Esophagus muscularis mucosa (tissue), 4 donors: ENCODE measurements at regions not wholly inside any gene's neighbourhood (a gene's known extent, or its start where the extent isn't known, plus 50 kb on each side); places are given as distances from the start of the nearest gene placed in this dataset.

Source experiments
- EP300 ChIP-seq: sonication (generic); formaldehyde crosslinking; IDR thresholded peaks from one replicate; pipeline ENCODE4 v1.6.1; 2017; ENCODE audit warnings: antibody characterized with exemption
- POLR2AphosphoS5 ChIP-seq, 2 donors: sonication (generic); formaldehyde crosslinking; IDR thresholded peaks; one replicate each; pipeline ENCODE4 v1.6.1; 2017; ENCODE audit warnings: antibody characterized with exemption in 2 of 2
- TF ChIP-seq, protein P1 (sequence below), 3 experiments: fragments of 200-600 bp in 2 of 3; fragments of 450-650 bp in 1 of 3; sonication (generic) in 2 of 3; IDR thresholded peaks; one replicate each; pipeline ENCODE4 v1.5.1; 2017 to 2019; ENCODE audit warnings: antibody characterized with exemption in 3 of 3, mild to moderate bottlenecking in 2 of 3, moderate library complexity in 1 of 3

DNA sequence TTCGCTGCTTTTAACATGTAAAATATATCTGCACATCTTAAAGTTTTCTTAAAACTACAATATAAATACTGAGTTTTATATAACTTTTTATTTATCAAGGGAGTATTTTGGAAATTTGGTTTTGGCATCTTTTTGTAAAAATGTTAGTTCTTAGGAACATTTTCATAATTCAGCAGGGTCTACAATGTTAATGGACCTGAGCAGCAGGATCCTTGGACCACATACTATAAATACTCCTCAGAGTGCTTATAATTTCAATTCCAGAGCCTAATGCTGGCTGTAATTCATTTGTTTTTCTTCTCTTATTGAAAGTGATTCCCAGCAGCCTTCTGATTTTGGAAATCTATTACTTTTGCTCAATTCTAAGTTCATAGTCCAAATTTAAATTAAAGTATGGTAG is 1216.2 kb downstream of the MAT2B start:
- TF ChIP-seq POLR2AphosphoS5 (IDR thresholded peaks at IDR 0.05) (no peak), EP300 (no peak)
- TF ChIP-seq, protein P1, sequence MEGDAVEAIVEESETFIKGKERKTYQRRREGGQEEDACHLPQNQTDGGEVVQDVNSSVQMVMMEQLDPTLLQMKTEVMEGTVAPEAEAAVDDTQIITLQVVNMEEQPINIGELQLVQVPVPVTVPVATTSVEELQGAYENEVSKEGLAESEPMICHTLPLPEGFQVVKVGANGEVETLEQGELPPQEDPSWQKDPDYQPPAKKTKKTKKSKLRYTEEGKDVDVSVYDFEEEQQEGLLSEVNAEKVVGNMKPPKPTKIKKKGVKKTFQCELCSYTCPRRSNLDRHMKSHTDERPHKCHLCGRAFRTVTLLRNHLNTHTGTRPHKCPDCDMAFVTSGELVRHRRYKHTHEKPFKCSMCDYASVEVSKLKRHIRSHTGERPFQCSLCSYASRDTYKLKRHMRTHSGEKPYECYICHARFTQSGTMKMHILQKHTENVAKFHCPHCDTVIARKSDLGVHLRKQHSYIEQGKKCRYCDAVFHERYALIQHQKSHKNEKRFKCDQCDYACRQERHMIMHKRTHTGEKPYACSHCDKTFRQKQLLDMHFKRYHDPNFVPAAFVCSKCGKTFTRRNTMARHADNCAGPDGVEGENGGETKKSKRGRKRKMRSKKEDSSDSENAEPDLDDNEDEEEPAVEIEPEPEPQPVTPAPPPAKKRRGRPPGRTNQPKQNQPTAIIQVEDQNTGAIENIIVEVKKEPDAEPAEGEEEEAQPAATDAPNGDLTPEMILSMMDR (IDR thresholded peaks at IDR 0.05): no peak
